ENCODE measurements at regions not wholly inside any gene's neighbourhood (a gene's known extent, or its start where the extent isn't known, plus 50 kb on each side); places are given as distances from the start of the nearest gene placed in this dataset.

DNA sequence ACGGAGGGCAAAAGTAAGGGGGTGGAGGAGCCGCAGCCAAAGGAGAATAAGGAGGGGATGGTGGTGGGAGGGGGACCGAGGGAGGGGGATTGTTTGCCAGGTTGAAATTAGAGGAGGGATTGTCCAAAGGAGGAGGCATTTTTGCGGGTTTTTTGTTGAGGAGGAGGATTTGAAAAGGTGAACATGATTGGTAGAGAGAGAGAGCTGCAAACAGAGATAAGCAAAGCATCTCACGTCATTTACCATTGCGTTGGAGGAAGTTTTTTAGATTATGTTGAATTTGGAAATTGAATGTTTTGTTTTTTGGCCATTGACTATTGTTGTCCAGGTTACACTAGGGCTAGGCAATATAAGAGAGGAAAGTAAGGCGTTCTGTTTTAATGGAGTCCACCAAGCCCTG lies 54.5 kb upstream of the ABCB7 start:
- DNase-seq (no peak), ATAC-seq (ENCODE audit: low read depth) (no peak)
- BruUV-seq (replicated peaks) = no TSS peak
- Histone ChIP-seq H2AK9ac (replicated peaks; ENCODE audit: low read depth, low read length, poor library complexity) (no peak overlapping the region), H3K9ac (ENCODE audit: low read depth, low read length) (no peak overlapping the region), H3K27me3 (ENCODE audit: control insufficient read depth, insufficient read depth, low read length) (no peaks in the 10 kb centered on the region; the same call in 1 of the 2 replicates), H3K36me3 (ENCODE audit: control insufficient read depth, insufficient read depth, low read length) (no peaks in the 10 kb centered on the region), H3K9me1 (ENCODE audit: insufficient read depth, low read length) (no peaks in the 10 kb centered on the region), H2BK15ac (ENCODE audit: low read depth, low read length) (no peak overlapping the region), H4K91ac (ENCODE audit: insufficient read depth, low read depth, low read length) (no peak overlapping the region), H3K23ac (ENCODE audit: low read depth, low read length) (no peak overlapping the region), H3K4me2 (ENCODE audit: low read depth, low read length) (no peak overlapping the region), H3K56ac (ENCODE audit: extremely low read depth, insufficient read depth, low read length) (no peak overlapping the region), H3K27ac (ENCODE audit: insufficient read depth, low read length) (no peak overlapping the region), H3K14ac (replicated peaks; ENCODE audit: low read depth, low read length) (no peak overlapping the region), H3K4ac (ENCODE audit: low read depth, low read length) (no peak overlapping the region), H2BK120ac (ENCODE audit: low read depth, low read length) (no peak overlapping the region), H2AK5ac (ENCODE audit: low read depth, low read length) (no peak overlapping the region), H3K9me3 (ENCODE audit: control insufficient read depth, insufficient read depth, low read length) (no peaks in the 10 kb centered on the region), H3K79me1 (ENCODE audit: low read depth in 1 of 2, low read length in 2 of 2) (no peaks in the 10 kb centered on the region), H2BK20ac (ENCODE audit: low read depth, low read length) (no peak overlapping the region), H2AFZ (replicated peaks; ENCODE audit: low read length, poor library complexity) (no peak overlapping the region), H3K4me3 (ENCODE audit: insufficient read depth, low read depth, low read length) (no peak overlapping the region), H4K20me1 (ENCODE audit: insufficient read depth, low read length) (no peaks in the 10 kb centered on the region), H3K4me1 (ENCODE audit: control insufficient read depth, insufficient read depth, low read length) (no peaks in the 10 kb centered on the region), H3K18ac (ENCODE audit: low read depth, low read length) (no peak overlapping the region), H4K8ac (ENCODE audit: low read depth in 2 of 2, low read length in 2 of 2) (no peak overlapping the region), H4K5ac (ENCODE audit: low read depth, low read length) (no peak overlapping the region), H2BK5ac (ENCODE audit: low read depth, low read length, poor library complexity, severe bottlenecking) (no peak overlapping the region)
- TF ChIP-seq, protein P1, sequence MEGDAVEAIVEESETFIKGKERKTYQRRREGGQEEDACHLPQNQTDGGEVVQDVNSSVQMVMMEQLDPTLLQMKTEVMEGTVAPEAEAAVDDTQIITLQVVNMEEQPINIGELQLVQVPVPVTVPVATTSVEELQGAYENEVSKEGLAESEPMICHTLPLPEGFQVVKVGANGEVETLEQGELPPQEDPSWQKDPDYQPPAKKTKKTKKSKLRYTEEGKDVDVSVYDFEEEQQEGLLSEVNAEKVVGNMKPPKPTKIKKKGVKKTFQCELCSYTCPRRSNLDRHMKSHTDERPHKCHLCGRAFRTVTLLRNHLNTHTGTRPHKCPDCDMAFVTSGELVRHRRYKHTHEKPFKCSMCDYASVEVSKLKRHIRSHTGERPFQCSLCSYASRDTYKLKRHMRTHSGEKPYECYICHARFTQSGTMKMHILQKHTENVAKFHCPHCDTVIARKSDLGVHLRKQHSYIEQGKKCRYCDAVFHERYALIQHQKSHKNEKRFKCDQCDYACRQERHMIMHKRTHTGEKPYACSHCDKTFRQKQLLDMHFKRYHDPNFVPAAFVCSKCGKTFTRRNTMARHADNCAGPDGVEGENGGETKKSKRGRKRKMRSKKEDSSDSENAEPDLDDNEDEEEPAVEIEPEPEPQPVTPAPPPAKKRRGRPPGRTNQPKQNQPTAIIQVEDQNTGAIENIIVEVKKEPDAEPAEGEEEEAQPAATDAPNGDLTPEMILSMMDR (conservative IDR thresholded peaks at IDR 0.05; ENCODE audit: low read depth, low read length) = no peak
- TF ChIP-seq NFE2L2 (IDR thresholded peaks at IDR 0.05; ENCODE audit: low read depth, low read length) = no peak
- TF ChIP-seq RCOR1 (IDR thresholded peaks at IDR 0.05; ENCODE audit: insufficient replicate concordance, low read length) = no peak
- TF ChIP-seq MAZ (IDR thresholded peaks at IDR 0.05; ENCODE audit: borderline replicate concordance, low read depth, low read length) = no peak
- TF ChIP-seq CHD1 (IDR thresholded peaks at IDR 0.05; ENCODE audit: low read depth, low read length) = no peak
- TF ChIP-seq, protein P2, sequence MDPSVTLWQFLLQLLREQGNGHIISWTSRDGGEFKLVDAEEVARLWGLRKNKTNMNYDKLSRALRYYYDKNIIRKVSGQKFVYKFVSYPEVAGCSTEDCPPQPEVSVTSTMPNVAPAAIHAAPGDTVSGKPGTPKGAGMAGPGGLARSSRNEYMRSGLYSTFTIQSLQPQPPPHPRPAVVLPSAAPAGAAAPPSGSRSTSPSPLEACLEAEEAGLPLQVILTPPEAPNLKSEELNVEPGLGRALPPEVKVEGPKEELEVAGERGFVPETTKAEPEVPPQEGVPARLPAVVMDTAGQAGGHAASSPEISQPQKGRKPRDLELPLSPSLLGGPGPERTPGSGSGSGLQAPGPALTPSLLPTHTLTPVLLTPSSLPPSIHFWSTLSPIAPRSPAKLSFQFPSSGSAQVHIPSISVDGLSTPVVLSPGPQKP (IDR thresholded peaks at IDR 0.05; ENCODE audit: borderline replicate concordance, low read depth, low read length) = no peak
- TF ChIP-seq MAFK (IDR thresholded peaks at IDR 0.05; ENCODE audit: low read depth, low read length) = no peak
- TF ChIP-seq BHLHE40 (IDR thresholded peaks at IDR 0.05; ENCODE audit: low read depth, low read length) = no peak
- in situ Hi-C loops (cut with MboI; ENCODE audit: low sequenced_read_pairs) = loop anchor here (10.0 kb wide), 1 partner anchor 56 kb away; the partner anchor contains the start of gene ABCB7
- dilution Hi-C loops (cut with HindIII; ENCODE audit: low sequenced_read_pairs, unreplicated experiment) = no loop called here
- ChIA-PET CTCF (no interaction called here), POLR2A (ENCODE audit: unreplicated experiment) (no interaction called here)
- WGBS, 2 experiments (ENCODE audit: extremely low coverage in 2 of 2, insufficient read length in 1 of 2) = 14% methylated on average over 1 of the region's 7 CpGs; no CpG with 5 or more reads in 1 of the 2 experiments
- intact Hi-C loops (cut with micrococcal nuclease) = no loop called here
